GM10248 (cell line): ENCODE measurements at regions not wholly inside any gene's neighbourhood (a gene's known extent, or its start where the extent isn't known, plus 50 kb on each side); places are given as distances from the start of the nearest gene placed in this dataset.

Experiments used
- CTCF ChIA-PET: fragments of 300-600 bp; sonication (Branson Sonifier 250); formaldehyde crosslinking; extraction: SDS; loops from one replicate; lab custom pipeline; 2021; ENCODE audit warnings: antibody characterized with exemption; lab: Yijun Ruan, JAX
- POLR2A ChIA-PET: fragments of 350-650 bp; sonication (Branson Sonifier 250); formaldehyde crosslinking; extraction: SDS; loops from one replicate; lab custom pipeline; 2020; ENCODE audit warnings: antibody characterized with exemption; lab: Yijun Ruan, JAX
- DNase-seq: peaks from one replicate; pipeline ENCODE4 v3.0.0; 2012; ENCODE audit errors: extremely low spot score
- TF ChIP-seq, protein P1 (sequence below): IDR thresholded peaks from 2 replicates; pipeline ENCODE4 v1.5.1; 2012; ENCODE audit warnings: mild to moderate bottlenecking, low read depth; ENCODE audit errors: extremely low read depth, missing control alignments, control extremely low read depth

DNA sequence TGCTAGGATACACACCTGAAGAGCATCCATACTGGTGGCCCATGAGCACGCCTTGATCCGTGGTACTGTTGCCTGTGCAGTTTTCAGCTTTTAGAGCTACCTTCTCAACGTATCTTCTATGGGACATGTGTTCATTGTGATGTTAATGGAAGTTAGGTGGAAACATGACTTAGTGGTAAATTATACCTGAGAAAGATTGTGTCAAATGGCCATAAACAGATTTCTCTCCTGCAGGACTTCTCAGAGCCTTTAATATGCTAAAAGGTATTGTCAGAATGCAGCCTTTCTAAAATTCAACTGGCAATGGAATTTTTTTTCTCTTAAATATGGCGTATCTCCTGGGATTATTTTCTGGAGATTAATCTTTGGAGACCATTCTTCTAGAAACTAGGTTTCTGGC is 148.5 kb downstream of the CDC5L start:
- no peak for DNase-seq
- CTCF ChIA-PET: no interaction called here
- TF ChIP-seq, protein P1, sequence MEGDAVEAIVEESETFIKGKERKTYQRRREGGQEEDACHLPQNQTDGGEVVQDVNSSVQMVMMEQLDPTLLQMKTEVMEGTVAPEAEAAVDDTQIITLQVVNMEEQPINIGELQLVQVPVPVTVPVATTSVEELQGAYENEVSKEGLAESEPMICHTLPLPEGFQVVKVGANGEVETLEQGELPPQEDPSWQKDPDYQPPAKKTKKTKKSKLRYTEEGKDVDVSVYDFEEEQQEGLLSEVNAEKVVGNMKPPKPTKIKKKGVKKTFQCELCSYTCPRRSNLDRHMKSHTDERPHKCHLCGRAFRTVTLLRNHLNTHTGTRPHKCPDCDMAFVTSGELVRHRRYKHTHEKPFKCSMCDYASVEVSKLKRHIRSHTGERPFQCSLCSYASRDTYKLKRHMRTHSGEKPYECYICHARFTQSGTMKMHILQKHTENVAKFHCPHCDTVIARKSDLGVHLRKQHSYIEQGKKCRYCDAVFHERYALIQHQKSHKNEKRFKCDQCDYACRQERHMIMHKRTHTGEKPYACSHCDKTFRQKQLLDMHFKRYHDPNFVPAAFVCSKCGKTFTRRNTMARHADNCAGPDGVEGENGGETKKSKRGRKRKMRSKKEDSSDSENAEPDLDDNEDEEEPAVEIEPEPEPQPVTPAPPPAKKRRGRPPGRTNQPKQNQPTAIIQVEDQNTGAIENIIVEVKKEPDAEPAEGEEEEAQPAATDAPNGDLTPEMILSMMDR: no peak
- POLR2A ChIA-PET: no interaction called here

DNA sequence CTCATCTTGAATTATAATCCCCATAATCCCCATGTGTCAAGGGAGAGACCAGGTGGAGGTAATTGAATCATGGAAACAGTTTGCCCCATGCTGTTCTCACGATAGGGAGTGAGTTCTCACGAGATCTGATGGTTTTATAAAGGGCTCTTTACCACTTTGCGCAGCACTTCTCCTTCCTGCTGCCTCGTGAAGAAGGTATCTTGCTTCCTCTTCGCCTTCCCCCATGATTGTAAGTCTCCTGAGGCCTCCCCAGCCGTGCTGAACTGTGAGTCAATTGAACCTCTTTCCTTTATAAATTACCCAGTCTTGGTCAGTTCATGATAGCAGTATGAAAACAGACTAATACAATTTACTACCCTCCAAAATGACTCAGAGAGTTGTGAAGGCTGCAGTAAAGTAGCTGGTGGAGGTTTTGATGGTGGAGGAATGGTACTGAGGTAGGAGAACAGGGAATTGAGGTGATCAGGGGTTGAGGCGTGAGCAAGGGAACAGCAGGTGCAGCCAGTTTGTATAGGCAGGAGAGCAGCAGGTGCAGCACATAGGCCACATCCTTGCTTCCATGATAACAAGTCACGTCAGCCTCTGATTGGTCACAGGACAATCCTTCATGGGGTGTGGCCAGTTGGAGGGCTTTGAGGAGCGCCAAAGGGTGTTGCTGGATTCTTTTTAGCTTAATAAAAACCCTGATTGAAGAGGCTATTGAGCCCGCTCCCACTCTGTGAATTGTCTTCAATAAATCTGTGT is 150.0 kb downstream of the CDC5L start:
- CTCF ChIA-PET: no interaction called here

DNA sequence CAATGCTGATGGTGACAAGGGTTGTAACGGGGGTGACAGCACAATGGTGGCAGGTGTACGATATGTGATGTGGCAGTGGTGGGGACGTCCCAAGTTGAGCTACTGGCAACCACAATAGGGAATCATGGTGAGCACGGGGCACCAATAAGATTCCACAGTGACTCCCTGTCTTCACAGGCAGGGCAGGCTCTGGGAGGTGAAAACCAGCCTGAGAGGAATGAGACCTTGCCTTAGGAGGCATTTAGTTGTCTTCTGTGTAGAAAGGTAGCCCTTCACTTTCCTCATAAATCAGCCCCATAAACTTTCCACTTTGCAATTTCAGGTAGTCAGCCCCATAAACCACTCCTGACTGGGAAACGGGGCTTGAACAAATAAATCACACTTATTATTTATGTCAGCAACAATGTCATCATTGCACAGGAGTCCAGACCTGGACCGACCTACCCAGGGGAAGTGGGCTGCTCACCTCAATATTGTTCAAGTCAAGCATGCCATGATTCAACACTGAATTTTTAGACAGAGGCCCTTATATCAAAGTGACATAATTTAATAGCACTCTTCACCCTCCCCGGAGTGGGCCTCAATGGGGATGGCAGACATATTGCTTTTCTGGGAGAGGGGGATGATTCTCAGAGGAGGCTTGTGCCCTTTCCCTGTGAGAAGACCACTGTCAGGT is 150.8 kb downstream of the CDC5L start:
- TF ChIP-seq, protein P1: no peak
- DNase-seq: no peak
- POLR2A ChIA-PET: no interaction called here
- CTCF ChIA-PET: interaction anchor here (1.8 kb wide), 1 partner anchor 10 kb away, joined by 5 read pairs; no protein-coding TSS in a partner anchor

More for the DNA sequence above, 150.0 kb downstream of the CDC5L start:
- TF ChIP-seq, protein P1: no peak
- POLR2A ChIA-PET: no interaction called here
- DNase-seq: no peak

DNA sequence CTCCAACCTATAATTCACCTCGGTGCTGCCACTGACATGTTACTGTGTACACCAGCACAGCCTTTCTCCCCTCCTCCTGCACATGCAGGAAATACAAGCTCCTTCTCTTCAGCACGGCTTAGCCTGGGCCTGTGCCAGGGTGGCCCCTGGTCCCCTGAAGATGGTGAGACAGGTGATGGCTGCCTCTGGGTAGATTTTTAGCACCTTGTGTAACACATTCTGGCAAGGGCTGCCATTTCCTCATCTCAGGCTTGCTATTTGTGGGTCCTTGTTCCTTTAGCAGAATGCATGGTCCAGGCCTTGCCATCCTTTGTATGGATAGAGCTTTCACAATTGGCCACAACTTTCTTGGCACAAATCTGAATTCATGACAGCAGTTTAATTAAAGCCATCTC is 151.3 kb downstream of the CDC5L start:
- TF ChIP-seq, protein P1: no peak
- no peak for DNase-seq
- ChIA-PET POLR2A (no interaction called here), CTCF (interaction anchor here (1.8 kb wide), 1 partner anchor 9 kb away, joined by 5 read pairs; no protein-coding TSS in a partner anchor)

DNA sequence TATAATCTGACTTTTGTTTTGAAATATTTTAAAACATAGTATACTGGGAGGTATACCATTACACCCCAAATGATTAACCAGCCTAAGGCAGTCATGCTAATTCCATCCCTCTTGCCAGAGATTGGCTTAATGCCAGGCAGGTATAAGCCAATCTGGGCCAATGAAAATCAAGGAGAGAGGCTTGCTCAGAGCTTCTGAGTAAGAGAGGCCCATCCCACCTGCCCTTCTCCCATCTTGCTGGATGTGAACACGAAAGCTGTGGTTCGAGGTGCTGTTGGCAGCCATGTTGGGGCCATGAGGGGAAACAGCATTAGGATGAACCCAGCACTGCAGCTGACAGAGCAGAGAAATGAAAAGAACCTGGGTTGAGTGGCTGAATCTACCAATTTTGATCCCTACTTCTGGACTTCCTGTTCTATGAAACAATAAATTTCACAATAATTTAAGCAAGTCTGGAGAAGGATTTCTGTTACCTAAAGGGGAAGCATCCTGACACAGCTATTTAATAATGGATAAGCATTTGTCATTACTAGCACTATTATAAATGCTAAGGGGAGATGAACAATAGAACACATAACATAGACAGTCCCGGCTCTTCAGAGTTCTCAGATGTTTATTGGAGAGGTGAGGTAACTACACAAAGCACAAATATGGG is 152.3 kb downstream of the CDC5L start:
- POLR2A ChIA-PET: no interaction called here
- DNase-seq: no peak
- TF ChIP-seq, protein P1: no peak
- CTCF ChIA-PET: interaction anchor here (0.9 to 1.8 kb wide), 2 partner anchors 8 to 31 kb away, joined by 3 to 5 read pairs; no protein-coding TSS in a partner anchor

DNA sequence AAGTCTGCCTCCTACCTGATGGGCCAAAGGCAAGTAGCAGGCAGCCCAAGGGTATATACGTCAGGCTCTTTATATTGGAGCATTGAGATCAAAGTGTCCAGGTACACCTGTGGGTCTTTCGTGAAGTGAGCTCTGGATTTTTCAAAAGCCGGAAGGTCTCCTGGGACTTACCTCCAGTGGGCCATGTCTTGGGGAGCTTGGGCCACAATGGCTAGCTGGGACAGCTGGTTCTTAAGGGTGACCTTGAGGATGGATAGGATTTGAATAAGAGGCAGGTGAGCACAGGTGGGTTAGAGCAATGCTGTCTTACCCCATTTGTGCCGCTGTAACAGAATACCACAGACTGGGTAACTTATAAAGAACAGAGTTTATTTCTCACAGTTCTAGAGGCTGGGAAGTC is 153.4 kb downstream of the CDC5L start:
- TF ChIP-seq, protein P1: no peak
- CTCF ChIA-PET: interaction anchor here (0.9 to 1.1 kb wide), 2 partner anchors 32 to 65 kb away, joined by 3 read pairs; no protein-coding TSS in a partner anchor
- POLR2A ChIA-PET: no interaction called here

More for the DNA sequence above, 153.4 kb downstream of the CDC5L start:
- DNase-seq: no peak
